HG02610 (cell line): ENCODE measurements at regions not wholly inside any gene's neighbourhood (a gene's known extent, or its start where the extent isn't known, plus 50 kb on each side); places are given as distances from the start of the nearest gene placed in this dataset.

Experiments used
- ATAC-seq: cut with Tn5 transposase; IDR thresholded peaks from one replicate; pipeline ENCODE4 v1.9.1; 2021; ENCODE audit warnings: mild to moderate bottlenecking, moderate library complexity; ENCODE audit not compliant: unreplicated experiment

GRCh38 chr21:43348801-43349261, 78.1 kb downstream of the SIK1 start:
- no peak for ATAC-seq

- ATAC-seq, result no peak
Observed at GRCh38 chr21:43348170-43348766, 78.7 kb downstream of the SIK1 start.

- no peak for ATAC-seq
Observed at GRCh38 chr21:43347461-43348169, 79.3 kb downstream of the SIK1 start.

GRCh38 chr21:43346551-43346950, 80.4 kb downstream of the SIK1 start:
- no peak for ATAC-seq

GRCh38 chr21:43345746-43346409, 81.1 kb downstream of the SIK1 start:
- ATAC-seq, result no peak

- no peak for ATAC-seq
Observed at GRCh38 chr21:43345046-43345745, 81.7 kb downstream of the SIK1 start.

GRCh38 chr21:43343992-43344886, 82.7 kb downstream of the SIK1 start:
- no peak for ATAC-seq

- no peak for ATAC-seq
Observed at GRCh38 chr21:43343095-43343991, 83.6 kb downstream of the SIK1 start.

GRCh38 chr21:43342301-43342881, 84.5 kb downstream of the SIK1 start:
- ATAC-seq, result no peak

GRCh38 chr21:43341378-43342161, 85.4 kb downstream of the SIK1 start:
- no peak for ATAC-seq

- ATAC-seq, result no peak
Observed at GRCh38 chr21:43340491-43341377, 86.2 kb downstream of the SIK1 start.

- ATAC-seq, result no peak
Observed at GRCh38 chr21:43339668-43340067, 87.3 kb downstream of the SIK1 start.

- ATAC-seq, result no peak
Observed at GRCh38 chr21:43338951-43339350, 88.0 kb downstream of the SIK1 start.

- no peak for ATAC-seq
Observed at GRCh38 chr21:43337901-43338655, 88.9 kb downstream of the SIK1 start.

GRCh38 chr21:43335119-43335518, 91.8 kb downstream of the SIK1 start:
- no peak for ATAC-seq

- no peak for ATAC-seq
Observed at GRCh38 chr21:43334214-43334958, 92.5 kb downstream of the SIK1 start.
